ENCODE measurements at regions not wholly inside any gene's neighbourhood (a gene's known extent, or its start where the extent isn't known, plus 50 kb on each side); places are given as distances from the start of the nearest gene placed in this dataset.

DNA sequence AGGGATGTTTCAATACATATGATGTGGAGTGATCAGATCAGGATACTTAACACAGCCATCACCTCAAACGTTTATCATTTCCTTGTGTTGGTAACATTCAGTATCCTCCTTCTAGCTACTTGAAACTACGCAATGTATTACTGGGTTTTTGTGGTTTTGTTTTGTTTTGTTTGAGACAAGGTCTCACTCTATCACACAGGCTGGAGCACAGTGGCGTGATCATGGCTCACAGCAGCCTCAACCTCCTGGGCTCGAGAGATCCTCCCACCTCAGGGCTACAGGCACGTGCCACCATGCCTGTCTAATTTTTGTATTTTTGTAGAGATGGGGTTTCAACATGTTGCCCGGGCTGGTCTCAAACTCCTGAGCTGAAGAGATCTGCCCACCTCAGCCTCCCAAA lies 70.2 kb upstream of the BCL11B start:
- no peak for DNase-seq (ENCODE audit: low spot score in 2 of 2)
- 75 to 83% methylated on average over 6 of the region's 6 CpGs for WGBS, 2 donors
- no peak for TF ChIP-seq POLR2A (IDR thresholded peaks at IDR 0.05)
- TF ChIP-seq, protein P1, sequence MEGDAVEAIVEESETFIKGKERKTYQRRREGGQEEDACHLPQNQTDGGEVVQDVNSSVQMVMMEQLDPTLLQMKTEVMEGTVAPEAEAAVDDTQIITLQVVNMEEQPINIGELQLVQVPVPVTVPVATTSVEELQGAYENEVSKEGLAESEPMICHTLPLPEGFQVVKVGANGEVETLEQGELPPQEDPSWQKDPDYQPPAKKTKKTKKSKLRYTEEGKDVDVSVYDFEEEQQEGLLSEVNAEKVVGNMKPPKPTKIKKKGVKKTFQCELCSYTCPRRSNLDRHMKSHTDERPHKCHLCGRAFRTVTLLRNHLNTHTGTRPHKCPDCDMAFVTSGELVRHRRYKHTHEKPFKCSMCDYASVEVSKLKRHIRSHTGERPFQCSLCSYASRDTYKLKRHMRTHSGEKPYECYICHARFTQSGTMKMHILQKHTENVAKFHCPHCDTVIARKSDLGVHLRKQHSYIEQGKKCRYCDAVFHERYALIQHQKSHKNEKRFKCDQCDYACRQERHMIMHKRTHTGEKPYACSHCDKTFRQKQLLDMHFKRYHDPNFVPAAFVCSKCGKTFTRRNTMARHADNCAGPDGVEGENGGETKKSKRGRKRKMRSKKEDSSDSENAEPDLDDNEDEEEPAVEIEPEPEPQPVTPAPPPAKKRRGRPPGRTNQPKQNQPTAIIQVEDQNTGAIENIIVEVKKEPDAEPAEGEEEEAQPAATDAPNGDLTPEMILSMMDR (IDR thresholded peaks at IDR 0.05) = no peak
- no peak overlapping the region for H3K4me3 ChIP-seq (ENCODE audit: low read depth, poor library complexity, severe bottlenecking)
- intact Hi-C loops (cut with DNase I; ENCODE audit: low total_unique reads) = no loop called here

DNA sequence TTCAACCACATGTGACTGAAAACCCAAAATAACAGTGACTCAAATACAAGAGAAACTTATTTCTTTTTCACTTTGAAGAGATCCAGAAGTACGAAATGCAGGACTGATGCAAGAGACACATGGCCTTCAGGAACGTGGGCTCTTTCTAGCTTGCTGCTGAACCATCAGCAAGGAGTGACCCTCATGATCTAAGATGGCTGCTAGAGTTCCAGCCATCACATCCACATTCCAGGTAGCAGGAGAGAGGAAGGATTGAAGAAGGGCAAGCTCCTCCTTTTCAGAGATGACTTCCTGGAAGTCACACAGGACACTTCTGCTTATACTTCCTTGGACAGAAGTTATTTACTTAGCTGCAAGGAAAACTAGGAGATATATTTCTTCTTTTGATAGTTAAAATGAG lies 67.6 kb upstream of the BCL11B start:
- intact Hi-C loops (cut with DNase I; ENCODE audit: low total_unique reads) = no loop called here
- no peak for TF ChIP-seq POLR2A (IDR thresholded peaks at IDR 0.05)
- TF ChIP-seq, protein P1 (IDR thresholded peaks at IDR 0.05) = no peak
- H3K4me3 ChIP-seq (ENCODE audit: low read depth, poor library complexity, severe bottlenecking) = no peak overlapping the region
- no peak for DNase-seq (ENCODE audit: low spot score in 2 of 2)
- WGBS, 2 donors = 78 to 86% methylated on average over 2 of the region's 2 CpGs

DNA sequence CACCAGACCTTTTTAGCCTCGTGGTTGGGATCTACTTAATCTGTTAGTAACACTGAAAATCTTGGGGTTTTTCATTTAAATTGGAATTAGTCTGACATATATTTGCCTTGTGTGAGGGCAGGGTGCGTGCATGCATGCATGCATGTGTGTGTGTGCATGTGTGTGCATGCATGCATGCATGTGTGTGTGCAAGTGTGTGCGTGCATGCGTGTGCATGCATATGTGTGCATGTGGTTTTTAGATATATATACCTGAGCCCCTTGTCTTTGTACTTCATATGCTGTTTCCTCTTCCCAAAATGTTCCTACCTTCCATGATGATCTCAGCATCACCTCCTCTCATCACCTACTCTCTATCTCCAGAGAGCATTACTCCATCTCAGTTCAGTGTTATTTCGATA lies 66.3 kb upstream of the BCL11B start:
- intact Hi-C loops (cut with DNase I; ENCODE audit: low total_unique reads) = no loop called here
- TF ChIP-seq, protein P1 (IDR thresholded peaks at IDR 0.05) = no peak
- TF ChIP-seq POLR2A (IDR thresholded peaks at IDR 0.05) = no peak
- WGBS, 2 donors = 76 to 80% methylated on average over 5 of the region's 5 CpGs
- no peak overlapping the region for H3K4me3 ChIP-seq (ENCODE audit: low read depth, poor library complexity, severe bottlenecking)
- no peak for DNase-seq (ENCODE audit: low spot score in 2 of 2)

DNA sequence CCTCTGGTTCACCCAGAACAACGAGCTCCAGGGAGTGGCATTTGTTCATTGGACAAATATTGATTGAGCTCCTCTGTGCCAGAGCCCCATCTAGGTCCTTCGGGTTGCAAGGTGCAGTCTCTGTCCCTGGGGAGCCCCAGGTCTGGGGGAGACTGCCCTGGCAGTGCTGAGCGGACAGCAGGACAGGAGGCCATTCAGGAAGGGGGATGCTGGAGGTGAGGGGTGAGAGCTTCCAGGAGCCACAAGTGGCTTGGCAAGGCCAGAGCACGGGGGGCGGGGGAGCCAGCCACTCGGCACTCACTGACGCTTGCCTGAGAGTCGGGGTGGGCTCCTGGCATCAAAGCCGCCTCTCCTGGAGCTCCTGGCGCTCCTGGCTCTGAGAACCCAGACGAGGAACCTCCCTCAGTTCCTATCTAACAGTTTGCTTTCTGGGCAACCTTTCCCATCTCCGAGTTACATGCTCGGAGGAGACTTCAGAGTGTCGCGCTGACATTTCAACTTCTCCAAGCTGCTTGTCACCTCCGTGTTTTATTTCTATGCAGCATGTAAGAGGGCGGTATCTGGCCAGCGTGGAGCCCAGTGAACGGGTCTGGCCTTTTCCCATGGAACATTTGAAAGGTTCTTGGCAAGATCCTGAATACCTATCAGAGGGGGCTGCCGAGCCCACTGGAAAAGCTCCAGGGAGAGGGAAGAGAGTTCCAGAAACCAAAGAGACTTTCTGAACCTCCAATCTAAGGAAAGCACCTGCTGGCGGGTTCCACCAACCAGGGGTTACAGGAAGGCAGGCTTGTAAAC lies 62.0 kb upstream of the BCL11B start:
- intact Hi-C loops (cut with DNase I; ENCODE audit: low total_unique reads) = no loop called here
- 76 to 82% methylated on average over 21 of the region's 21 CpGs for WGBS, 2 donors
- no peak for DNase-seq (ENCODE audit: low spot score in 2 of 2)
- no peak overlapping the region for H3K4me3 ChIP-seq (ENCODE audit: low read depth, poor library complexity, severe bottlenecking)
- no peak for TF ChIP-seq POLR2A (IDR thresholded peaks at IDR 0.05)
- TF ChIP-seq, protein P1 (IDR thresholded peaks at IDR 0.05) = no peak

DNA sequence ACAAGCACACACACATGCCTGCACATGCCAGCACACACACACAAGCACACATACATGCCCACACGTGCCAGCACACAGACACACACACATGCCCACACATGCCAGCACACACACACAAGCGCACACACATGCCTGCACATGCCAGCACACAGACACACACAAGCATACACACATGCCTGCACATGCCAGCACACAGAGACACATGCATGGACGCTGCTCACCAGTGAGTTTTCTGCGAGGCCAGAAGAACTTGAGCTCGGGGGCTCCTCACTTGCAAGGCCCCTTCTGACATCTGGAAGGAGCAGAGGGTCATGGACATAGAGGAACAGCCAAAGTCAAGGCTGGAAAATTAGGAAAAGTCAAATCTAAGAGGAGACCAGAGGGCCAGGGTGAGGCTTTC lies 61.2 kb upstream of the BCL11B start:
- intact Hi-C loops (cut with DNase I; ENCODE audit: low total_unique reads) = no loop called here
- 85 to 86% methylated on average over 4 to 5 of the region's 5 CpGs for WGBS, 2 donors
- TF ChIP-seq, protein P1 (IDR thresholded peaks at IDR 0.05) = no peak
- TF ChIP-seq POLR2A (IDR thresholded peaks at IDR 0.05) = no peak
- H3K4me3 ChIP-seq (ENCODE audit: low read depth, poor library complexity, severe bottlenecking) = no peak overlapping the region
- DNase-seq (ENCODE audit: low spot score in 2 of 2) = no peak

DNA sequence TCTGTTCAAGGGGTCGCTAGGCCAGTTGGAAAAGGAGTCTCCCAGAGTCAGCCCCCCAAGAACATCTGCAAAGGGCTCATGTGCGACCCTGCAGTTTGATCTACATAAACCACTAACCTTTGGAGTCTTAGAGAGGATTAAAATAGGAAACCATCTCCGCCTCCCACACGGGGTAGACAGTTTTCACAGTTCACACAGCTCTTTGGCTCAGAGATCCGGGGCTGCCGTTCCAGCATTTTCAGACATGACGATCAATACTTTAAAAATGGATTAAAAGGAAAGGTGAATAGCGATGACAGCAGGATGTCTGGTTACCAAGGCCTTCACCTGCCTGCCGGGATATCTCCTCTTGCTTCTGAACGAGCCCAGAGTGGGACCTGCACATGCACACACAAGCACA lies 59.8 kb upstream of the BCL11B start:
- TF ChIP-seq POLR2A (IDR thresholded peaks at IDR 0.05) = no peak
- 62 to 69% methylated on average over 10 of the region's 10 CpGs for WGBS, 2 donors
- intact Hi-C loops (cut with DNase I; ENCODE audit: low total_unique reads) = no loop called here
- no peak for DNase-seq (ENCODE audit: low spot score in 2 of 2)
- no peak overlapping the region for H3K4me3 ChIP-seq (ENCODE audit: low read depth, poor library complexity, severe bottlenecking)

Data from lower leg skin (tissue), 4 donors.